HEK293T (cell line): ENCODE measurements at regions not wholly inside any gene's neighbourhood (a gene's known extent, or its start where the extent isn't known, plus 50 kb on each side); places are given as distances from the start of the nearest gene placed in this dataset.
"Not testable (repeated sequence)": the region's sequence is repeated elsewhere in the genome, so short reads cannot be mapped to it uniquely, and the experiment has no call there.

ENCODE experiments used
- CTCF ChIA-PET: fragments of 350-600 bp; formaldehyde crosslinking; extraction: SDS; loops from one replicate; lab custom pipeline; 2021; ENCODE audit warnings: antibody characterized with exemption, inconsistent platforms; lab: Yijun Ruan, JAX
- POLR2A ChIA-PET: fragments of 350-600 bp; formaldehyde crosslinking; extraction: SDS; loops from one replicate; lab custom pipeline; 2020; ENCODE audit warnings: antibody characterized with exemption, inconsistent platforms; lab: Yijun Ruan, JAX
- DNase-seq: peaks from one replicate; pipeline ENCODE4 v3.0.0; 2012; ENCODE audit warnings: mixed read lengths; ENCODE audit errors: extremely low spot score
- ARNT ChIP-seq: fragments of 450-650 bp; IDR thresholded peaks from 2 replicates; pipeline ENCODE4 v1.6.1; 2017; ENCODE audit warnings: mild to moderate bottlenecking
- BHLHE40 ChIP-seq: fragments of 450-650 bp; IDR thresholded peaks from 2 replicates; pipeline ENCODE4 v1.6.1; 2016; ENCODE audit warnings: mild to moderate bottlenecking, moderate library complexity, borderline replicate concordance
- CTBP1 ChIP-seq: fragments of 450-650 bp; IDR thresholded peaks from 2 replicates; pipeline ENCODE4 v1.6.1; 2016; ENCODE audit warnings: borderline replicate concordance
- ELF4 ChIP-seq: fragments of 450-650 bp; IDR thresholded peaks from 2 replicates; pipeline ENCODE4 v1.6.1; 2017; ENCODE audit warnings: antibody characterized with exemption
- FOXA1 ChIP-seq: fragments of 450-650 bp; IDR thresholded peaks from 2 replicates; pipeline ENCODE4 v1.6.1; 2016; ENCODE audit warnings: mild to moderate bottlenecking
- FOXK2 ChIP-seq: fragments of 450-650 bp; IDR thresholded peaks from 2 replicates; pipeline ENCODE4 v1.6.1; 2016; ENCODE audit warnings: mild to moderate bottlenecking
- FOXM1 ChIP-seq: fragments of 450-650 bp; IDR thresholded peaks from 2 replicates; pipeline ENCODE4 v1.6.1; 2017; ENCODE audit warnings: mild to moderate bottlenecking, borderline replicate concordance
- HDGF ChIP-seq: fragments of 450-650 bp; IDR thresholded peaks from 2 replicates; pipeline ENCODE4 v1.6.1; 2017; ENCODE audit warnings: antibody characterized with exemption, borderline replicate concordance
- L3MBTL2 ChIP-seq: fragments of 450-650 bp; conservative IDR thresholded peaks from 2 replicates; pipeline ENCODE4 v1.6.1; 2016; ENCODE audit warnings: mild to moderate bottlenecking
- LEF1 ChIP-seq: fragments of 450-650 bp; IDR thresholded peaks from 2 replicates; pipeline ENCODE4 v1.6.1; 2017; ENCODE audit warnings: mild to moderate bottlenecking, borderline replicate concordance
- NFRKB ChIP-seq: fragments of 450-650 bp; IDR thresholded peaks from 2 replicates; pipeline ENCODE4 v1.6.1; 2016; ENCODE audit warnings: mild to moderate bottlenecking, moderate library complexity
- SP1 ChIP-seq: fragments of 450-650 bp; IDR thresholded peaks from 2 replicates; pipeline ENCODE4 v1.6.1; 2017
- SUZ12 ChIP-seq: fragments of 450-650 bp; IDR thresholded peaks from 2 replicates; pipeline ENCODE4 v1.6.1; 2016; ENCODE audit warnings: mild to moderate bottlenecking
- TARDBP ChIP-seq: fragments of 450-650 bp; IDR thresholded peaks from 2 replicates; pipeline ENCODE4 v1.6.1; 2016
- ZNF384 ChIP-seq: fragments of 450-650 bp; IDR thresholded peaks from 2 replicates; pipeline ENCODE4 v1.6.1; 2016
- TF ChIP-seq, protein P1 (sequence below): fragments of 450-650 bp; IDR thresholded peaks from 2 replicates; pipeline ENCODE4 v1.6.1; 2016

DNA sequence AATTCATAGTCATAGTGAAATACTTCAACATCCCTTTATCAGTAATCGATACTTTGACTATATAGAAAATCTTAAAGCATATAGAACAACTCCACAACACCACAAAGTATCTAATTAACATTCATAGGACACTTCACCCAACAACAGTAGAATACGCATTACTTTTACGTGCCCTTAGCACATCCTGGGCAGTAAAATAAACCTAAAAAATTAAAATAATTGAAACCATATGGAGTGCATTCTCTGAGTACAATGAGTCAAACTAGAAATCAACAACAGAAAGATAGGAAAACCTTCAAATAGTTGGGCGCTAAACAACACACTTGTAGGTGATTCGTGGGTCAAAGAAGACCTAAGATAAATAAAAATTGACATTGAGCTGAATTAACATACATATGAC lies 442.9 kb downstream of the SUCLG1 start:
- TF ChIP-seq FOXK2 (no peak), SP1 (no peak), CTBP1 (no peak)
- ChIA-PET POLR2A (no interaction called here), CTCF (no interaction called here)
- DNase-seq = no peak

DNA sequence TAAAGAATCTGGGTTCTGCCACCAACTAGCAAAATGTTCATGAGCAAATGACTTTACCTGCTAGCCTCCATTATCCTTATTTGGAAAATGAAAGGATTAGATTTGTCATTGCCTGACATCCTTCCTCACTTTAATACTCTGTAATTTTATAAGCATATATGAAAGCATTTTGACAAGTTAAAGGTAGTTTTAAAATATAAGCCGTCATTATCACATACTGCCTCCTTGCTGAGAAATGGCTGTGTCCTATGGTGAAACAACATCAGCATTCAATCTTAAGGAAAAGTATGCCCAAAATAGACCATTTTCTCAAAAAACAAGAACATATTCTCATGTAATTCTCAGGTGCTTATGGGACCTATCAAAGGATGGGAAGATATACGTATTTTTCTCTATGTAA lies 461.2 kb downstream of the SUCLG1 start:
- ChIA-PET POLR2A (no interaction called here), CTCF (no interaction called here)
- no peak for DNase-seq
- no peak for TF ChIP-seq L3MBTL2
- TF ChIP-seq TARDBP = no peak
- TF ChIP-seq ELF4 = no peak
- no peak for TF ChIP-seq NFRKB
- no peak for TF ChIP-seq CTBP1
- TF ChIP-seq HDGF = no peak
- no peak for TF ChIP-seq ARNT

DNA sequence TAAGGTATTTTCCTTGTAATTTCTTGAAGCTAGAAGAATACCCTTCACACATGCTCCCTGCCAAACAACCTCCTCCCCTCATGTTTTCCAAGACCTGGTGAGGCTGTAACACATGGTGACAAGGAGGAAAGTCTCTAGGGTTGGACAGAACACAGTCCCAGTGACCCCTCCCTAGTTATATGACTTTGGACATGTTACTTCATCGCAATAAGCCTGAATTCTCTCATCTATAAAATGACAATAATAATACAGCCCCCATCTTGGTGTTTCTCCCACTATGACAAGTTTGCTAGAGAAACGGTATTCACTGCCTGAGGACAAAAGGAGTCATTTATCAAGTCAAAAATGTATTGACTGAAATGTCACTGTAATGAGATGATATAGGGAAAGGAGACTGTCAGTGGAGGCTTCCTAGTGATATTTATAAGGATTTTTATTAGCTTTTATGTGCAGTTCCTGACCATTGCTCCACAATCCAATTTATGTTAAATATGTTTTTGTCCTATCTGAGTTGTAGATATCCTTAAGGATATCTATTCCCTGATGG lies 464.4 kb downstream of the SUCLG1 start:
- CTCF ChIA-PET = no interaction called here

DNA sequence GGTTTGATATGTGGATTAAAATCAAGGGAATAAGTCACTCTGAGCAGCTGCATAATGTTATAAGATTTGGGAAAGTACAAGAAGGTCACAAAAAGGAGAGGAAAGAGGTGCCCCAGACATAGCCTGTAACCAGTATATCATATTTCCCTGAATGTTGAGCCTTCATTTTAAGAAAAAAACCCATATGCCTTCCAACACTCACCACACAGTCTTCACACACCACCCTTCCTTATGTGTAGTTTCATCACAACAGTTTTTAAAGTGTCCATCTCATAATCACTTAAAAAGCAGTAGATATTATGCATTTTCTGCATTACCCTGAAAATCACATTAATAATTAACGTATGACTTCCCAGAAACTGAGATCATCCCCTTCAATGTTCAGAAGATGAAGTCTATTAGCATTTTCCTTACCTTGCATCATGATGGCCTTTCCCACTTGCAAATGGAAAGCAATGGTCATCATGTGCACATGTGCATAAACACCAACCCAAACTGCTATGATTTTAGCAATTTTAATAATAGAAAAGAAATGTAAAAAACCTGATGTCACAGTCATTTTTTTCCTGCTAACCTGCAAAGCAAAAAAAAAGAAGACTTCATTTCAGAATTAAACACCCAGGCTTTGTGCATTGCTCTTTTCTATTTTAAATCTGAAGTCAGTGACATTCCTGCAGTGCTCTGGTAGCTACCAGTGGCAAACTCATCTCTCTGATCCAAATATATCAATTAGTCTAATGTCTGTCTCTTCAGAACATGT lies 465.0 kb downstream of the SUCLG1 start:
- DNase-seq = no peak
- ChIA-PET CTCF (no interaction called here), POLR2A (no interaction called here)
- TF ChIP-seq BHLHE40 (no peak), ZNF384 (no peak), FOXM1 (no peak), TARDBP (no peak), SUZ12 (no peak), NFRKB (no peak), CTBP1 (no peak)
- TF ChIP-seq, protein P1, sequence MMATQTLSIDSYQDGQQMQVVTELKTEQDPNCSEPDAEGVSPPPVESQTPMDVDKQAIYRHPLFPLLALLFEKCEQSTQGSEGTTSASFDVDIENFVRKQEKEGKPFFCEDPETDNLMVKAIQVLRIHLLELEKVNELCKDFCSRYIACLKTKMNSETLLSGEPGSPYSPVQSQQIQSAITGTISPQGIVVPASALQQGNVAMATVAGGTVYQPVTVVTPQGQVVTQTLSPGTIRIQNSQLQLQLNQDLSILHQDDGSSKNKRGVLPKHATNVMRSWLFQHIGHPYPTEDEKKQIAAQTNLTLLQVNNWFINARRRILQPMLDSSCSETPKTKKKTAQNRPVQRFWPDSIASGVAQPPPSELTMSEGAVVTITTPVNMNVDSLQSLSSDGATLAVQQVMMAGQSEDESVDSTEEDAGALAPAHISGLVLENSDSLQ = no peak

More for the DNA sequence above, 464.4 kb downstream of the SUCLG1 start:
- no peak for DNase-seq
- POLR2A ChIA-PET = no interaction called here
- TF ChIP-seq CTBP1 (no peak), LEF1 (no peak), NFRKB (no peak), FOXK2 (no peak), SP1 (no peak), FOXA1 (no peak), HDGF (no peak), L3MBTL2 (no peak), TARDBP (no peak), FOXM1 (no peak), BHLHE40 (no peak), ZNF384 (no peak), ARNT (no peak), ELF4 (no peak), SUZ12 (no peak)
- TF ChIP-seq, protein P1 = no peak

DNA sequence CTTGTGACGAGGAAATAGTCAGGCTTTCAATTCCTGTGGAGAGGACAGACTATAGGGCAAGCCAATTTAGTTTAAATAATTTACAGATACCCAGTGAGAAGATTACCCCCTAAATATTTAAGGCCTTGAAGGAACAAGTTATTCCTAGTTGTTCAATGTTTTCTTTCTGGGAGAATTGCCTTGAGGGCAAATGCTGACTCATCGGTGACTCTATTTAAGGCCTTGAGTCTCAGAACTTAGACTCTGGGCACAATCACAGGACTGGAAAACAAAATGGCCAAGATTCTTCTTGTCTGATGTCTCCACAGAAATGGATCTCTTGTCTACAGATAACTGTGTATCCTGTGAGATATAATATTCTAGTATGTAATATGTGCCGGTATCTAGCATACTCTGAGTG lies 467.1 kb downstream of the SUCLG1 start:
- TF ChIP-seq FOXM1 = no peak
- TF ChIP-seq, protein P1 = no peak
- no peak for TF ChIP-seq SUZ12
- TF ChIP-seq TARDBP = no peak
- TF ChIP-seq SP1 = no peak
- TF ChIP-seq BHLHE40 = no peak
- TF ChIP-seq FOXA1 = no peak
- TF ChIP-seq CTBP1 = no peak
- TF ChIP-seq ARNT = no peak
- TF ChIP-seq ZNF384 = no peak
- TF ChIP-seq HDGF = no peak
- TF ChIP-seq NFRKB = no peak
- TF ChIP-seq FOXK2 = no peak
- TF ChIP-seq ELF4 = no peak
- no peak for TF ChIP-seq LEF1
- TF ChIP-seq L3MBTL2 = no peak
- no peak for DNase-seq
- CTCF ChIA-PET = no interaction called here
- POLR2A ChIA-PET = no interaction called here

DNA sequence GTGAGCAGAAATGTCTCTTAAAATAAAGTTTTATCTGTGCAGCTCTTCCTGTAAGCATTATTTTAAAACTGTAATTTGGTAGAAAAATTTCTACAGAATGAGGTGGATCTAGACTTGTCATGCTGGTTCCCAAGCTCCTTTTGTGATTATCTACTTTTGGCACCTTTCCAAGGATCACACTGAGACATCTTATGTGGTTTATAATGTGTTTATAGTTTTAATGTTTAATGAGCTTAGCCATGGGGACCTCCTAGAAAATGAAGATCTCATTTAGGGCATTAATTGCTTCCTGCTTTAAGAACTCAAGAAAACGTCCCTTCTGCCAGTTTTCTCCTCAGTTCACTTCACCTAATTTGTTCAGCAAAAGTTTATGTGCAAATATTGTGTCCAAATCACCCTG lies 468.4 kb downstream of the SUCLG1 start:
- POLR2A ChIA-PET = no interaction called here
- TF ChIP-seq CTBP1 (no peak), ARNT (no peak), ZNF384 (no peak), TARDBP (no peak), L3MBTL2 (no peak), FOXA1 (no peak), FOXM1 (no peak), SP1 (no peak), SUZ12 (no peak), FOXK2 (no peak), HDGF (no peak)

DNA sequence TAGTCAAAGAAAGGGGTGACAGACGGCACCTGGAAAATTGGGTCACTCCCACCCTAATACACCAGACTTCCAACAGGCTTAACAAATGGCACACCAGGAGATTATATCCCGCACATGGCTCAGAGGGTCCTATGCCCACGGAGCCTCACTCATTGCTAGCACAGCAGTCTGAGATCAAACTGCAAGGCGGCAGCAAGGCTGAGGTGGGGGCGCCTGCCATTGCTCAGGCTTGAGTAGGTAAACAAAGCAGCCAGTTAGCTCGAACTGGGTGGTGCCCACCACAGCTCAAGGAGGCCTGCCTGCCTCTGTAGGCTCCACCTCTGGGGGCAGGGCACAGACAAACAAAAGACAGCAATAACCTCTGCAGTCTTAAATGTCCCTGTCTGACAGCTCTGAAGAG lies 482.5 kb downstream of the SUCLG1 start:
- POLR2A ChIA-PET = not testable (repeated sequence)

More for the DNA sequence above, 468.4 kb downstream of the SUCLG1 start:
- DNase-seq = no peak
- CTCF ChIA-PET = interaction anchor here (0.8 kb wide), 1 partner anchor 40 kb away, joined by 3 read pairs; no protein-coding TSS in a partner anchor

More for the DNA sequence above, 482.5 kb downstream of the SUCLG1 start:
- CTCF ChIA-PET, DNase-seq: not testable (repeated sequence)
